HEK293 (cell line): ENCODE measurements at regions not wholly inside any gene's neighbourhood (a gene's known extent, or its start where the extent isn't known, plus 50 kb on each side); places are given as distances from the start of the nearest gene placed in this dataset.

Experiments
- CTCF ChIA-PET: fragments of 350-600 bp; formaldehyde crosslinking; extraction: SDS; loops from one replicate; lab custom pipeline; 2021; ENCODE audit warnings: antibody characterized with exemption; lab: Yijun Ruan, JAX
- POLR2A ChIA-PET: fragments of 300-600 bp; formaldehyde crosslinking; extraction: SDS; loops from one replicate; lab custom pipeline; 2020; ENCODE audit warnings: antibody characterized with exemption, inconsistent platforms; lab: Yijun Ruan, JAX
- H3K27ac ChIP-seq: fragments of 200-500 bp; sonication (Bioruptor generic); 2 replicates; pipeline ENCODE4 v1.5.1; 2014; ENCODE audit warnings: low read depth, low read length, control low read depth, inconsistent platforms; ENCODE audit errors: extremely low read depth
- H3K36me3 ChIP-seq, 2 experiments: fragments of 200-500 bp in 1 of 2; sonication (Bioruptor generic) in 1 of 2; 1 replicate in 1 of 2; 2 replicates in 1 of 2; pipeline ENCODE4 v1.5.1; 2014 to 2017; ENCODE audit warnings: inconsistent platforms in 2 of 2, low read length in 2 of 2; ENCODE audit not compliant: control insufficient read depth in 2 of 2, insufficient read depth in 1 of 2
- H3K4me1 ChIP-seq: fragments of 200-500 bp; sonication (Bioruptor generic); 2 replicates; pipeline ENCODE4 v1.5.1; 2014; ENCODE audit warnings: mild to moderate bottlenecking, low read length, inconsistent platforms; ENCODE audit not compliant: control insufficient read depth, insufficient read depth
- H3K4me3 ChIP-seq: 2 replicates; pipeline ENCODE4 v1.5.1; 2011; ENCODE audit warnings: low read depth, mild to moderate bottlenecking, control low read depth, low read length, moderate library complexity
- H3K9me3 ChIP-seq: fragments of 200-500 bp; sonication (Bioruptor generic); 2 replicates; pipeline ENCODE4 v1.5.1; 2014; ENCODE audit warnings: low read depth, low read length, inconsistent platforms; ENCODE audit not compliant: control insufficient read depth, insufficient read depth
- ELK4 ChIP-seq: IDR thresholded peaks from 2 replicates; pipeline ENCODE4 v1.6.1; 2011; ENCODE audit warnings: mild to moderate bottlenecking, low read depth, low read length, borderline replicate concordance
- GFI1B ChIP-seq: fragments of 450-650 bp; formaldehyde crosslinking; IDR thresholded peaks from 2 replicates; pipeline ENCODE4 v1.5.1; 2016; ENCODE audit warnings: missing biosample characterization, missing genetic modification characterization
- HOXD13 ChIP-seq: sonication (generic); formaldehyde crosslinking; IDR thresholded peaks from 2 replicates; pipeline ENCODE4 v1.8.0; 2022; ENCODE audit warnings: missing genetic modification reagents, borderline replicate concordance
- SCRT2 ChIP-seq: fragments of 450-650 bp; formaldehyde crosslinking; IDR thresholded peaks from 2 replicates; pipeline ENCODE4 v1.5.1; 2016; ENCODE audit warnings: missing biosample characterization, missing genetic modification characterization
- TCF7L2 ChIP-seq: IDR thresholded peaks from 2 replicates; pipeline ENCODE4 v1.6.1; 2011; ENCODE audit warnings: low read depth, mild to moderate bottlenecking, inconsistent platforms, low read length, moderate library complexity, borderline replicate concordance
- YY1 ChIP-seq: fragments of 450-650 bp; formaldehyde crosslinking; IDR thresholded peaks from 2 replicates; pipeline ENCODE4 v1.5.1; 2018; ENCODE audit warnings: missing biosample characterization, missing genetic modification characterization
- ZBTB17 ChIP-seq: fragments of 450-650 bp; formaldehyde crosslinking; IDR thresholded peaks from 2 replicates; pipeline ENCODE4 v1.5.1; 2016; ENCODE audit warnings: missing biosample characterization, missing genetic modification characterization
- ZNF114 ChIP-seq: fragments of 450-650 bp; formaldehyde crosslinking; IDR thresholded peaks from 2 replicates; pipeline ENCODE4 v1.5.0; 2017; ENCODE audit warnings: missing biosample characterization, missing genetic modification characterization
- ZNF138 ChIP-seq: fragments of 450-650 bp; formaldehyde crosslinking; IDR thresholded peaks from 2 replicates; pipeline ENCODE4 v1.5.1; 2016; ENCODE audit warnings: missing biosample characterization, missing genetic modification characterization, borderline replicate concordance
- ZNF148 ChIP-seq: fragments of 450-650 bp; formaldehyde crosslinking; IDR thresholded peaks from 2 replicates; pipeline ENCODE4 v1.5.0; 2017; ENCODE audit warnings: missing biosample characterization, missing genetic modification characterization, borderline replicate concordance
- ZNF175 ChIP-seq: fragments of 450-650 bp; formaldehyde crosslinking; IDR thresholded peaks from 2 replicates; pipeline ENCODE4 v1.5.1; 2016; ENCODE audit warnings: missing biosample characterization, missing genetic modification characterization
- ZNF19 ChIP-seq: fragments of 450-650 bp; formaldehyde crosslinking; IDR thresholded peaks from 2 replicates; pipeline ENCODE4; 2016; ENCODE audit warnings: missing biosample characterization, missing genetic modification characterization, low read depth
- ZNF221 ChIP-seq: fragments of 450-650 bp; formaldehyde crosslinking; IDR thresholded peaks from 2 replicates; pipeline ENCODE4 v1.5.1; 2017; ENCODE audit warnings: missing biosample characterization, missing genetic modification characterization, borderline replicate concordance
- ZNF239 ChIP-seq: fragments of 450-650 bp; formaldehyde crosslinking; IDR thresholded peaks from 2 replicates; pipeline ENCODE4 v1.5.1; 2016; ENCODE audit warnings: missing biosample characterization, missing genetic modification characterization
- ZNF335 ChIP-seq: fragments of 450-650 bp; formaldehyde crosslinking; conservative IDR thresholded peaks from 2 replicates; pipeline ENCODE4 v1.5.1; 2016; ENCODE audit warnings: missing biosample characterization, missing genetic modification characterization
- ZNF350 ChIP-seq: fragments of 450-650 bp; formaldehyde crosslinking; IDR thresholded peaks from 2 replicates; pipeline ENCODE4 v1.5.0; 2017; ENCODE audit warnings: missing biosample characterization, mild to moderate bottlenecking, missing genetic modification characterization
- ZNF37A ChIP-seq: fragments of 450-650 bp; IDR thresholded peaks from 2 replicates; pipeline ENCODE4 v1.5.1; 2018; ENCODE audit warnings: missing biosample characterization, missing genetic modification characterization
- ZNF404 ChIP-seq: fragments of 450-650 bp; formaldehyde crosslinking; IDR thresholded peaks from 2 replicates; pipeline ENCODE4 v1.5.1; 2017; ENCODE audit warnings: missing biosample characterization, missing genetic modification characterization
- ZNF529 ChIP-seq: fragments of 450-650 bp; formaldehyde crosslinking; IDR thresholded peaks from 2 replicates; pipeline ENCODE4 v1.5.1; 2017; ENCODE audit warnings: missing genetic modification characterization, missing biosample characterization; ENCODE audit not compliant: insufficient replicate concordance
- ZNF555 ChIP-seq: fragments of 450-650 bp; formaldehyde crosslinking; conservative IDR thresholded peaks from 2 replicates; pipeline ENCODE4 v1.5.1; 2017; ENCODE audit warnings: missing biosample characterization, mild to moderate bottlenecking, missing genetic modification characterization, inconsistent platforms
- ZNF571 ChIP-seq: fragments of 450-650 bp; formaldehyde crosslinking; IDR thresholded peaks from 2 replicates; pipeline ENCODE4 v1.5.0; 2017; ENCODE audit warnings: missing biosample characterization, missing genetic modification characterization
- ZNF621 ChIP-seq: fragments of 450-650 bp; formaldehyde crosslinking; IDR thresholded peaks from 2 replicates; pipeline ENCODE4 v1.5.1; 2017; ENCODE audit warnings: missing biosample characterization, missing genetic modification characterization
- ZNF624 ChIP-seq: fragments of 450-650 bp; formaldehyde crosslinking; IDR thresholded peaks from 2 replicates; pipeline ENCODE4 v1.5.1; 2017; ENCODE audit warnings: missing biosample characterization, missing genetic modification characterization
- ZNF645 ChIP-seq: fragments of 450-650 bp; formaldehyde crosslinking; IDR thresholded peaks from 2 replicates; pipeline ENCODE4; 2016; ENCODE audit warnings: missing biosample characterization, missing genetic modification characterization
- ZNF692 ChIP-seq: fragments of 450-650 bp; formaldehyde crosslinking; IDR thresholded peaks from 2 replicates; pipeline ENCODE4 v1.5.1; 2016; ENCODE audit warnings: missing biosample characterization, missing genetic modification characterization
- ZNF701 ChIP-seq: fragments of 450-650 bp; formaldehyde crosslinking; IDR thresholded peaks from 2 replicates; pipeline ENCODE4 v1.5.1; 2016; ENCODE audit warnings: missing biosample characterization, missing genetic modification characterization
- ZNF777 ChIP-seq: fragments of 450-650 bp; formaldehyde crosslinking; IDR thresholded peaks from 2 replicates; pipeline ENCODE4 v1.5.1; 2017; ENCODE audit warnings: missing biosample characterization, missing genetic modification characterization, borderline replicate concordance
- ZNF792 ChIP-seq: fragments of 450-650 bp; formaldehyde crosslinking; IDR thresholded peaks from 2 replicates; pipeline ENCODE4 v1.5.1; 2016; ENCODE audit warnings: missing biosample characterization, missing genetic modification characterization
- ZNF830 ChIP-seq: fragments of 450-650 bp; IDR thresholded peaks from 2 replicates; pipeline ENCODE4 v1.5.0; 2018; ENCODE audit warnings: missing biosample characterization, missing genetic modification characterization, low read depth, mild to moderate bottlenecking, moderate library complexity
- ZNF837 ChIP-seq: fragments of 450-650 bp; formaldehyde crosslinking; IDR thresholded peaks from 2 replicates; pipeline ENCODE4 v1.5.1; 2016; ENCODE audit warnings: missing biosample characterization, missing genetic modification characterization
- ZSCAN23 ChIP-seq: fragments of 450-650 bp; formaldehyde crosslinking; IDR thresholded peaks from 2 replicates; pipeline ENCODE4 v1.5.1; 2016; ENCODE audit warnings: missing biosample characterization, missing genetic modification characterization
- ZSCAN4 ChIP-seq: fragments of 450-650 bp; formaldehyde crosslinking; IDR thresholded peaks from 2 replicates; pipeline ENCODE4 v1.5.1; 2017; ENCODE audit warnings: missing biosample characterization, missing genetic modification characterization

GRCh38 chr4:62387808-62388207, 1187.7 kb downstream of the ADGRL3 start:
- no peak overlapping the region for H3K27ac ChIP-seq
- no peaks in the 10 kb centered on the region for H3K9me3 ChIP-seq
- CTCF ChIA-PET, result interaction anchor here (0.6 to 0.7 kb wide), 2 partner anchors 122 to 1381 kb away, joined by 3 to 4 read pairs; no protein-coding TSS in a partner anchor
- H3K36me3 ChIP-seq, result no peaks in the 10 kb centered on the region
- TF ChIP-seq ZNF148 (tag by site-specific recombination) (no peak), TCF7L2 (no peak), ZNF221 (tag by site-specific recombination) (no peak), ZBTB17 (tag by site-specific recombination) (no peak), ZNF571 (no peak), ZNF555 (tag by site-specific recombination) (no peak), GFI1B (tag by site-specific recombination) (no peak), ZNF138 (tag by site-specific recombination) (no peak), ZSCAN4 (no peak), ZNF837 (tag by site-specific recombination) (no peak), ZNF350 (tag by site-specific recombination) (no peak), YY1 (tag by site-specific recombination) (no peak), ZNF335 (no peak), HOXD13 (CRISPR knock-in tag) (no peak), ZNF114 (tag by site-specific recombination) (no peak), ZNF692 (no peak)
- no peaks in the 10 kb centered on the region for H3K4me1 ChIP-seq
- H3K4me3 ChIP-seq, result no peak overlapping the region
- POLR2A ChIA-PET, result no interaction called here

- H3K27ac ChIP-seq, result no peak overlapping the region
- ChIA-PET CTCF (no interaction called here), POLR2A (no interaction called here)
- H3K36me3 ChIP-seq, result no peaks in the 10 kb centered on the region
- H3K4me1 ChIP-seq, result no peaks in the 10 kb centered on the region
- H3K9me3 ChIP-seq, result no peaks in the 10 kb centered on the region
- no peak overlapping the region for H3K4me3 ChIP-seq
- TF ChIP-seq ZNF529 (tag by site-specific recombination) (no peak), ZNF777 (tag by site-specific recombination) (no peak), ZNF792 (tag by site-specific recombination) (no peak), ZNF19 (tag by site-specific recombination) (no peak), ZNF701 (tag by site-specific recombination) (no peak), ZSCAN23 (tag by site-specific recombination) (no peak), ZNF645 (no peak), ZNF830 (tag by site-specific recombination) (no peak), ZNF239 (no peak), ZNF37A (tag by site-specific recombination) (no peak), ELK4 (no peak), ZNF404 (tag by site-specific recombination) (no peak), SCRT2 (tag by site-specific recombination) (no peak), ZNF221 (tag by site-specific recombination) (no peak), ZNF621 (tag by site-specific recombination) (no peak), ZNF175 (no peak), ZNF624 (tag by site-specific recombination) (no peak)
Observed at GRCh38 chr4:62377700-62378099, 1177.6 kb downstream of the ADGRL3 start.
